RPMI7951 (cell line): ENCODE measurements at regions not wholly inside any gene's neighbourhood (a gene's known extent, or its start where the extent isn't known, plus 50 kb on each side); places are given as distances from the start of the nearest gene placed in this dataset.

Source experiments
- DNase-seq: peaks from one replicate; pipeline ENCODE4 v3.0.0-alpha.2; 2012; ENCODE audit warnings: low read depth

DNA sequence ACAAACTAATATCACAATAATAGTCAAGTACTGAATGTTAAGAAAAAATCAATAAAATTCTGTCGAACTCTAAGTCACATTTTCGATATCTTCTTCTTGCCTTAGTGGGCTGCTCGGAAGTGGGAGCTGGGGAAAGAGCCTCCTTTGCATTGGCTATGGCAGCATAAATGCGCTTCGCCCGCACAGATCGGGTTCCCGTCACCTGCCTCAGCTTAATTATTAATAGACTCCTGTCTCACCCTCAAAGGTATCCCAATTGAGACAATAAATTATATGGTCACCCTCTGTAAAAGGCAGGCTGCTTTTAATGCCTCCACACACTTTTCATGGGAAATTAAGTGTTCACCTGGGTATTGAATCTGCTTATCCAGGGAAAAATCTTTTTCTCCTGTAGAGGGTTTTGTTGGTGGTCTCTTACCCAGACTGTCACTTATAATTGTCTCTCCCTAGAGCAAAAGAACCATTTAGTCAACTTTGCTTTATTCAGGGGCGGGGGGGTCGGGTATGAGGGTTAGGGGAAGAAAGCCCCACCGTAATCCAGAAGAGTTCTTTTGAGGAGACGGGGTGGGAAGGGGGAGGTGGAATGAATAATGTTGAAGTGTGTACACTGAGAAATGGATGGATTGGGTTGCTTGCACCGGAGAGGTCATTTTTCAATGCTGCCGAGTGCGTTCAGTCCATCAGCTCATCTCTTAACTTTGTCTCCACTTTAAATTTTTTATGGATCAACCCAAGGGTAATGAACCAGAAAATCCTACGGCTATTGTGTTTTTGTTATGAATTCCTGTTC is 682.6 kb upstream of the SGCG start:
- no peak for DNase-seq

DNA sequence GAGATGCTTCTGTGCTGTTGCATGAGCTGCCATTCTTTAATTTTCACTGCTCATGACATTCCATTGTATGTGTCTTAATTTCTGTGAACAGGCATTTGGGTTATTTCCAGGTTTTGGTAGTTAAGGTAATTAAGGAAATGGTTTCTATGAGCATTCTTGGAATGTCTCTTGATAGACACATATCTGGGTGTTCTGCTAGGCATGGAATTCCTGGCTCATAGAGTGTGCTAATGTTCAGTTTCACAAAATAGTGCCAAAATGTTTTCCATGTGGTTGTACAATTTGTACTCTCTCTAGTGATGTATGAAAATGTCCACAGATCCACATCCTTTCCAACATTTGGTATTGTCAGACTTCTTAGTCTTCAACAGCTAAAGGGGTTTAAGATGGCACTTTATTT is 680.9 kb upstream of the SGCG start:
- no peak for DNase-seq

DNA sequence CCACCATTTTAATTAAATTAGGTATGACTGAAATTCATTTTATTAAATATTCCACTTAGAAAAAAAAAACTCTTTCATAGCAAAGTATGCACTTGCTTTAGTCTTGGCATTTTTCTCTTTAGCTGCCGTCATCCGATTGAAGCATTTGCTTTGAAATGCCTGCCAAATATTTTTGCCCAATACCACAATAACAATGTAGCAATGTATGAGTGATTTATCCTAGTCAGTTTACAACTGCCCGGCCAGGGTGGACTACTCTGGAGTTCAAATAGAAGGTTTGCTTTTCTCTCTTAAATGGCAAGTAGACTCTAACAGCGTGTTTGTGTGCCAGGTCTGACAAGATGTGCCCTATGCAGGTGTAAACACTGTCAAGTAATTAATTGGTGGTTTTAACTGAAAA is 675.3 kb upstream of the SGCG start:
- DNase-seq, result no peak

GRCh38 chr13:22506096-22506691 is 674.6 kb upstream of the SGCG start:
- no peak for DNase-seq

- DNase-seq, result no peak
Observed at GRCh38 chr13:22517544-22517943, 663.2 kb upstream of the SGCG start.

- no peak for DNase-seq
Observed at GRCh38 chr13:22536851-22537250, 643.9 kb upstream of the SGCG start.

DNA sequence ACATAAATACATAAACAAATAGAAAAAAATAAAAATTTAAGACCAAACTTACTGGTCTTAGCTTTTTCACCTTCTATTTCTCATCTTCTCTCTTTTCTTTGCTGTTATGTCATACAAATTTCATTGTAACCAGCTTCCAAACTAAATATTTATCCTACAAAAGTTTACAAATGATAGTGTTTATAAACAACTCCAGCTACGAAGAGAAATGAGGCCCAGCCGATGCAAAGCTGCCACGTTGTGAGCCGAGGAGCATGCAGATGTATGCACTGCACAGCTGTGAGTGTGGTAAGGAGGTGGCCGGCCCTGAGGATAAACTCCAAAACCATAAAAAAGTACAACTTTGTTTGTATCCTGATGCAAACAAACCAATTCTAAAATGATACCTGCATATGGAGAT is 642.4 kb upstream of the SGCG start:
- DNase-seq, result no peak

DNA sequence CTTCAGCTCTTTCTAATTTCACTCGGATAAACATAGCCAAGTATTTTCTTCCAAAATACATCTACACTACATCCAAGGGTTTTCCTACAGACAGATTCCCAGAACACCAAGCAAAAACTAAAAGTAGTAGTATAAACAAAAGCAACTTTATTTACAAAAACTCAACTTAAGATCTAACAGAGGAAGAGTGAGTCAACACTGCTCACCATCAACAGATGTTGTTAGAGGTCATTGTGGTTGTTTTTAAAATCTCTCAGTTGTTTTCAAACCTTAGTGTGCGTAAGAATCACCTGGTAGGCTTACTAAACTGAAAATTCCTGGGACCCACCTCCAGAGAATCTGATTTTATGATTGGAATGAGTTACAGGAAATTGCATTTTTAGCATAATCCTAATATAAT is 631.7 kb upstream of the SGCG start:
- DNase-seq, result no peak

GRCh38 chr13:22561581-22561980 is 619.2 kb upstream of the SGCG start:
- no peak for DNase-seq

- DNase-seq, result peak; percentile 0
Observed at GRCh38 chr13:22562116-22562515, 618.7 kb upstream of the SGCG start.

GRCh38 chr13:22563272-22563671 is 617.5 kb upstream of the SGCG start:
- no peak for DNase-seq

DNA sequence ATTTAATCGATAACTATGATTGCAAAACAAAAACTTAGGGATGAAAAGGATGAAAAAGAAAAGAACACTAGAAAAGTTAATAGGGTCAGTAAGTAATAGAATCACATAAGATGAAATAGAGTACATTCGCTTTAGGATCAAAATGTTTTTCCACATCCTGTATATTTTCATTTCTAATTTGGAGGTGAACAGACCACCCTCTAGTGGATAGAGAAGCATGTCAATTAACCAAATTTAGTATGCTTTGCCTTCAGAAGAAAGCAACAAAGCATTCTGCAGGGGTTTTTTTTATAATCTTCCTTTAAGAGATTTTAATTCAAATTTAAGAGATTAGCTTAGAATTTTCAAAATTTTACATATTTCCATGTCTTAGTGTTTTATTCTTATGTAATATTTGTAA is 611.0 kb upstream of the SGCG start:
- no peak for DNase-seq

GRCh38 chr13:22589880-22590279 is 590.9 kb upstream of the SGCG start:
- DNase-seq, result no peak

- DNase-seq, result no peak
Observed at GRCh38 chr13:22592515-22592914, 588.3 kb upstream of the SGCG start.

DNA sequence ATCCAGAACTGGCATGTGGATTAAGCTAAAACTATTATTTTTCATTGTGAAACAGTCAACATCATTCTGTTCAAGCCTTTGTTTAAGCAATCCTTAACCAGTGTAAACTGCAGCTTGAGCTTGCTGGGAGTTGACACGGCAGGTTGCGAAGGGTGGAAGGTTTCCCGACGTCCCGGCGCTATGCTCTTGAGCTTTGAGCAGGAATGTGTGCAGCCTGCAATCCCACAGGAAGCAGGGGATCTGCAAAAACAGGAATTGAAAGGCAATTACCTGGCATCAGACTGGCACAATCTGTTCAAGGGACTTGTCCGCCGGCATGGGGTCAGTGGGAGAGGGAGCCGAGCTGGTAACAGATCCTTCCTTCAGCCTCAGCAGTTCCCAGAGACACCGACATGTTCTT is 586.7 kb upstream of the SGCG start:
- no peak for DNase-seq

- no peak for DNase-seq
Observed at GRCh38 chr13:22596171-22596863, 584.5 kb upstream of the SGCG start.

GRCh38 chr13:22599156-22599555 is 581.6 kb upstream of the SGCG start:
- no peak for DNase-seq

DNA sequence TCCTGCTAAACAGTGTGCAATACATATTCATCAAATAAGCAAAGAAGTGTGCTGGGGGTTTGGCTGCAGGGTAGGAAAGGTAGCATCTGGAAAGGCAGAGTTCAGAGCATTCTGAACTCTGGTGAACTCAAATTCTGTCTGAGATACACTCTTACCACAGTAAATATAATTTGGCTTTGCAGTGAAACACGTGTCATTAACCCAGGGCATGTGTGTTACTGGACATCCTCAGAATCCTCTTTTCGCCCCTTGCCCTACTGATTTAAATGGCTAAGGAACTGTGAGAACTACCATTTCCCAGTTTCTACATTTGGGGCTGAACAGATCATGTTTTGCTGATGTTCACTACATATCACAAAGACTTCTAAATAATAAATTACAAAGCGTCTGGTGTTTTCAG is 562.8 kb upstream of the SGCG start:
- no peak for DNase-seq

DNA sequence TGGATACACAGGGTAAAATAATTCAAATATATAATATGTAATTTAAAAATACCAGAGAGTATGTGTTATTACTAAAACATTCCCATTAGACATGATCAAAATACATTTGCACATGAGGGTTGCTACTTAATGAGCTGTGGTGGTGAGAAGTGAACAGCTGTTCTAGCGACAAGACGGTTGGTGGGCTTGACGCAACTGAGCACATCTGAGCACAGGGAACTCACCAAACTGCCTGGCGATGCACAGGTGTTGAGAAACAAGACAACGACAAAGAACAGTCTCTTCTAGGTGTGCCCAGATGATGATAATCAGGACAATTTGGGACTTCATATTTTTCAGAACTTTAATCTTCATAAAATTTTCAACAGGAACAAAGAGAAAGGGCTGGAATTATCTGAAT is 555.1 kb upstream of the SGCG start:
- DNase-seq, result no peak

- DNase-seq, result no peak
Observed at GRCh38 chr13:22629374-22629773, 551.4 kb upstream of the SGCG start.

GRCh38 chr13:22642088-22642487 is 538.7 kb upstream of the SGCG start:
- DNase-seq, result no peak

DNA sequence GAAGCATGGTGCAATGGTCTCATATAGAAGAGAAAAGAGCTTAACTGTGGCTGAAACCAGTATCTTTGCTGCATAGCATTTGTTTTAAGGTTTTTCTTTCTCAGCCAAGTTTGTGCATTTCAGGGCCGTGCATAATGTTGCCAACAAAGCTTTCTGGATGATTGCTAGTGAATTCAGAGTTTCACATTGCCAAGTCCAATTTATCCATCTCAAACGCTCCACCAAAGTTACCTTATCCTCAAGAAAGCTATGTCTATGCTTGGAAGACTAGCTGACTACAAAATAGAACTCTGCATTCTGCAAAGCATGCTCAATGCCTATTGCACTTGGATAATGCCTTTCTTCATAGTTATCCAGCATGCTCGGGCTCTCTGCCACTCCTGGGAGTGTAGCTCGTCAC is 535.8 kb upstream of the SGCG start:
- DNase-seq, result no peak

DNA sequence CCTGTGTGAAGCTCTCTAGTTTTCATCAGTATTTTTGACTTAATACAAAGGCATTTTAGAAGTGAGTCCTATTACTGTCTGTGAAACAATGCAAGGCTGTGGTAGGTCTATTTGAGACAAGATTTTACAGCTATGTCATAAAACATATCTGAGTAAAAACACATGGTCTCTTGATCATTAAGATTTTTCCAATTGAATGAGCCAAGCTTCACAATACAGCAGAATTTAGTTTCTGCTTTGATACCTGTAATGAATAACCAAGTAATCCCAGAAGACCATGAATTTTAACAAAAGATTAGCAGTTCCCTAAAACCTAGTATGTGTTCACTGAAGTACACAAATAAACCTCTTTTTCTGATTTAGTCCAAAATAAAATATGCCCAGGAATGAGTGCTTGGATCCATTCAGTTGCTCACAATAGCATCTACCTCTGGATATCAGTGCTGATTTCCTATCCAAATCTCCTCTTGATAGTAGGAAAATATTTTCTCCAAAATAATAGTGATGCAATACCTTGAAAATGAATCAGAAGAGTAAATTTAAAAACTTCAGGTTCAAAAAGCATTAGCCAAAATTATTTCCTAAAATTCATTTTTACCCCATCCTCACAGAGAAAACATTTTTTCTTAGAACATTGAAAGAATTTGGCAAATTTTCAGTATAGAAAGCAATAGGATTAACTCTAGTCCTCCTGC is 533.5 kb upstream of the SGCG start:
- no peak for DNase-seq
